ENCODE measurements at regions not wholly inside any gene's neighbourhood (a gene's known extent, or its start where the extent isn't known, plus 50 kb on each side); places are given as distances from the start of the nearest gene placed in this dataset.

- Mint-ChIP-seq H3K4me1 (ENCODE audit: low read depth, unreplicated experiment) (no peaks in the 10 kb centered on the region), H3K36me3 (ENCODE audit: low read depth, unreplicated experiment) (no peaks in the 10 kb centered on the region), H3K4me3 (ENCODE audit: unreplicated experiment) (no peak overlapping the region), H3K27ac (ENCODE audit: unreplicated experiment) (no peak overlapping the region), H3K9me3 (ENCODE audit: unreplicated experiment) (peaks cover 4% of the 10 kb centered on the region), H3K27me3 (ENCODE audit: low read depth, unreplicated experiment) (no peaks in the 10 kb centered on the region)
- DNase-seq (ENCODE audit: low read depth), result no peak
- no peaks in the 10 kb centered on the region for H3K36me3 ChIP-seq (ENCODE audit: insufficient read depth, low read length)
- peaks cover 7% of the 10 kb centered on the region for H3K9me3 ChIP-seq (ENCODE audit: insufficient read depth, low read depth, low read length)
- no peak for TF ChIP-seq EZH2 (IDR thresholded peaks at IDR 0.05; ENCODE audit: insufficient read depth, low read length)
- no peak for TF ChIP-seq CTCF (IDR thresholded peaks at IDR 0.05; ENCODE audit: insufficient read depth, low read depth, low read length)
- no peaks in the 10 kb centered on the region for H3K4me1 ChIP-seq (ENCODE audit: insufficient read depth, low read length)
- no peak overlapping the region for H2AFZ ChIP-seq (ENCODE audit: low read depth, low read length)
- H3K4me2 ChIP-seq (ENCODE audit: low read length), result no peak overlapping the region
- no peaks in the 10 kb centered on the region for H3K27me3 ChIP-seq (ENCODE audit: insufficient read depth, low read length)
- H3K4me3 ChIP-seq (ENCODE audit: insufficient read depth, low read depth, low read length), result no peak overlapping the region
- H3K27ac ChIP-seq (ENCODE audit: low read depth, low read length), result no peak overlapping the region
- no peak overlapping the region for H3K9ac ChIP-seq (ENCODE audit: low read length)
- FAIRE-seq, result no peak
- no peaks in the 10 kb centered on the region for H4K20me1 ChIP-seq (ENCODE audit: insufficient read depth, low read length)
- no peaks in the 10 kb centered on the region for H3K79me2 ChIP-seq (ENCODE audit: insufficient read depth, low read length)
Observed at GRCh38 chr13:33746867-33747266, 71.1 kb upstream of the RFC3 start.

DNA sequence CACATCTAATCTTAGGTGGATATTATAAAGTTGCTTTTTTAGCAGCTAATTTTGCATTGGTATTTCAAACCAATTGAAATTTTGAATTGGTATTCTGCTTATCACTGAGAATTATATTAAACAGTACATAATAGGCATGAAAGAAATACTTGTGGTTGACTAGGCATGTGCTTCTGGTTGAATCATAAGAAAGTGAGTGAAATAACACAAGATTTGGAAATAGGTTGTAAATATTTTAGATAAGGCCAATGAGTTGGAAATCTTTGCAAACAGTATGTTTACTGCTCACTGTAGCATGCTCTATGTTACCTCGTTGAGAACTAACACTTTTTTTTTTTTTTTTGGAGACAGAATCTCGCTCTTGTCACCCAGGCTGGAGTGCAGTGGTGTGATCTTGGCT is 66.8 kb upstream of the RFC3 start:
- no peaks in the 10 kb centered on the region for H3K4me1 ChIP-seq (ENCODE audit: insufficient read depth, low read length)
- no peak overlapping the region for H3K4me3 ChIP-seq (ENCODE audit: insufficient read depth, low read depth, low read length)
- FAIRE-seq (no peak), DNase-seq (ENCODE audit: low read depth) (peak; percentile 87)
- H3K9me3 ChIP-seq (ENCODE audit: insufficient read depth, low read depth, low read length), result peaks cover 7% of the 10 kb centered on the region
- no peak overlapping the region for H3K27ac ChIP-seq (ENCODE audit: low read depth, low read length)
- no peaks in the 10 kb centered on the region for H3K36me3 ChIP-seq (ENCODE audit: insufficient read depth, low read length)
- Mint-ChIP-seq H3K4me1 (ENCODE audit: low read depth, unreplicated experiment) (no peaks in the 10 kb centered on the region), H3K4me3 (ENCODE audit: unreplicated experiment) (no peak overlapping the region), H3K27me3 (ENCODE audit: low read depth, unreplicated experiment) (peaks cover 2% of the 10 kb centered on the region), H3K36me3 (ENCODE audit: low read depth, unreplicated experiment) (no peaks in the 10 kb centered on the region), H3K9me3 (ENCODE audit: unreplicated experiment) (no peaks in the 10 kb centered on the region), H3K27ac (ENCODE audit: unreplicated experiment) (no peak overlapping the region)
- TF ChIP-seq EZH2 (IDR thresholded peaks at IDR 0.05; ENCODE audit: insufficient read depth, low read length) (no peak), CTCF (IDR thresholded peaks at IDR 0.05; ENCODE audit: insufficient read depth, low read depth, low read length) (no peak)
- H3K79me2 ChIP-seq (ENCODE audit: insufficient read depth, low read length), result no peaks in the 10 kb centered on the region
- H3K27me3 ChIP-seq (ENCODE audit: insufficient read depth, low read length), result no peaks in the 10 kb centered on the region
- H4K20me1 ChIP-seq (ENCODE audit: insufficient read depth, low read length), result no peaks in the 10 kb centered on the region
- H2AFZ ChIP-seq (ENCODE audit: low read depth, low read length), result no peak overlapping the region
- no peak overlapping the region for H3K9ac ChIP-seq (ENCODE audit: low read length)
- no peak overlapping the region for H3K4me2 ChIP-seq (ENCODE audit: low read length)

- no peak overlapping the region for H3K27ac ChIP-seq (ENCODE audit: low read depth, low read length)
- FAIRE-seq, result no peak
Observed at GRCh38 chr13:33752094-33752493, 65.9 kb upstream of the RFC3 start.

More at GRCh38 chr13:33752094-33752493, 65.9 kb upstream of the RFC3 start:
- H4K20me1 ChIP-seq (ENCODE audit: insufficient read depth, low read length), result no peaks in the 10 kb centered on the region
- Mint-ChIP-seq H3K36me3 (ENCODE audit: low read depth, unreplicated experiment) (no peaks in the 10 kb centered on the region), H3K4me1 (ENCODE audit: low read depth, unreplicated experiment) (no peaks in the 10 kb centered on the region), H3K27ac (ENCODE audit: unreplicated experiment) (no peak overlapping the region), H3K27me3 (ENCODE audit: low read depth, unreplicated experiment) (peaks cover 2% of the 10 kb centered on the region), H3K4me3 (ENCODE audit: unreplicated experiment) (no peak overlapping the region), H3K9me3 (ENCODE audit: unreplicated experiment) (no peaks in the 10 kb centered on the region)
- DNase-seq (ENCODE audit: low read depth), result no peak
- H3K79me2 ChIP-seq (ENCODE audit: insufficient read depth, low read length), result no peaks in the 10 kb centered on the region
- H3K4me1 ChIP-seq (ENCODE audit: insufficient read depth, low read length), result no peaks in the 10 kb centered on the region
- no peak for TF ChIP-seq EZH2 (IDR thresholded peaks at IDR 0.05; ENCODE audit: insufficient read depth, low read length)
- TF ChIP-seq CTCF (IDR thresholded peaks at IDR 0.05; ENCODE audit: insufficient read depth, low read depth, low read length), result no peak
- no peak overlapping the region for H3K9ac ChIP-seq (ENCODE audit: low read length)
- no peak overlapping the region for H3K4me3 ChIP-seq (ENCODE audit: insufficient read depth, low read depth, low read length)
- H3K27me3 ChIP-seq (ENCODE audit: insufficient read depth, low read length), result no peaks in the 10 kb centered on the region
- H2AFZ ChIP-seq (ENCODE audit: low read depth, low read length), result no peak overlapping the region
- peaks cover 7% of the 10 kb centered on the region for H3K9me3 ChIP-seq (ENCODE audit: insufficient read depth, low read depth, low read length)
- H3K36me3 ChIP-seq (ENCODE audit: insufficient read depth, low read length), result no peaks in the 10 kb centered on the region
- H3K4me2 ChIP-seq (ENCODE audit: low read length), result no peak overlapping the region
